NB4 (cell line): ENCODE measurements at regions not wholly inside any gene's neighbourhood (a gene's known extent, or its start where the extent isn't known, plus 50 kb on each side); places are given as distances from the start of the nearest gene placed in this dataset.

ENCODE experiments used
- DNase-seq: peaks from one replicate; pipeline ENCODE4 v3.0.0; 2010; ENCODE audit warnings: low read depth
- H3K4me3 ChIP-seq: one replicate; pipeline ENCODE4 v1.5.1; 2011; ENCODE audit warnings: mild to moderate bottlenecking, low read depth, low read length, moderate library complexity
- MAX ChIP-seq: IDR thresholded peaks from 2 replicates; pipeline ENCODE4 v1.6.1; 2011; ENCODE audit warnings: low read depth, low read length
- MYC ChIP-seq: IDR thresholded peaks from 2 replicates; pipeline ENCODE4 v1.6.1; 2011; ENCODE audit warnings: low read depth, low read length
- POLR2A ChIP-seq: IDR thresholded peaks from 2 replicates; pipeline ENCODE4 v1.6.1; 2011; ENCODE audit warnings: mild to moderate bottlenecking; ENCODE audit not compliant: insufficient read length; ENCODE audit errors: extremely low read depth
- TF ChIP-seq, protein P1 (sequence below): IDR thresholded peaks from one replicate; pipeline ENCODE4 v1.5.1; 2012; ENCODE audit warnings: low read depth, low read length

DNA sequence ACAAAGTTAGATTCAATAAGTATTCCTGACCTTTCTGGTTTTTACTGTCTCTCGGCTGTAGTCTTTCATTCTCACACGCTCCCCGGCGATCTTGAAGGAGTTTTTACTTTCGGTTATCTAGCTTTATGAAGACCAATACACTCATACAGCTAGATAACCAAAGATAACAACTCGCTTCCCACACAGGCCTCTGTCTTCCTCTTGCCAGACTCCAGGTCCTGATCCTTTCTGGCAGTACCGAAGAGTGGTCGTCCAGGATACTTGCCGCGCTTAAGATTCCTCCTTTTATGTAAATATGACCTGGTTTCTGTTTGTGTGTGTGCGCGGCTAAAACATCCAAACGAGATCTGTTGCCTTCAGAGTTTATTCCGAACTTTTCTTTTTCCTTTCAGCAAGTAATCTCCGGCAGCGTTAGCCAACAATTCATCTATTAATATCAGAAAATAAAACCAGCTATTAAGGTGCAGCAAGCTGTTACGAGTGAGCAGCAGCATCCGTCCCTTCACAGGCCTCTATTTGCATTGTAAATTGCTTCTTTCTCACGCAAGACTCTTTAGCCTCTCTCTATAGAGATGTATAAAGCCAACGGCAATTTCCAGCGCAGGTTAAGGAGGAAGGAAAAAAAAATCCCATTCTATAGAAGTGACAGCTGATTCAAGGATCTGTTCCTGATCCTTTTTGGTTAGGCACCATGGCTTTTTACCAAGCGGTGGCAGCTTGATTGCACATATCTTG, 216.1 kb downstream of the MEF2C start:
- DNase-seq = peak; percentile 58
- TF ChIP-seq, protein P1, sequence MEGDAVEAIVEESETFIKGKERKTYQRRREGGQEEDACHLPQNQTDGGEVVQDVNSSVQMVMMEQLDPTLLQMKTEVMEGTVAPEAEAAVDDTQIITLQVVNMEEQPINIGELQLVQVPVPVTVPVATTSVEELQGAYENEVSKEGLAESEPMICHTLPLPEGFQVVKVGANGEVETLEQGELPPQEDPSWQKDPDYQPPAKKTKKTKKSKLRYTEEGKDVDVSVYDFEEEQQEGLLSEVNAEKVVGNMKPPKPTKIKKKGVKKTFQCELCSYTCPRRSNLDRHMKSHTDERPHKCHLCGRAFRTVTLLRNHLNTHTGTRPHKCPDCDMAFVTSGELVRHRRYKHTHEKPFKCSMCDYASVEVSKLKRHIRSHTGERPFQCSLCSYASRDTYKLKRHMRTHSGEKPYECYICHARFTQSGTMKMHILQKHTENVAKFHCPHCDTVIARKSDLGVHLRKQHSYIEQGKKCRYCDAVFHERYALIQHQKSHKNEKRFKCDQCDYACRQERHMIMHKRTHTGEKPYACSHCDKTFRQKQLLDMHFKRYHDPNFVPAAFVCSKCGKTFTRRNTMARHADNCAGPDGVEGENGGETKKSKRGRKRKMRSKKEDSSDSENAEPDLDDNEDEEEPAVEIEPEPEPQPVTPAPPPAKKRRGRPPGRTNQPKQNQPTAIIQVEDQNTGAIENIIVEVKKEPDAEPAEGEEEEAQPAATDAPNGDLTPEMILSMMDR = no peak
- TF ChIP-seq MYC (no peak), MAX (no peak), POLR2A (no peak)
- peak overlapping the region; percentile 72 for H3K4me3 ChIP-seq

- DNase-seq = peak; percentile 56
- peak overlapping the region; percentile 72 for H3K4me3 ChIP-seq
- TF ChIP-seq, protein P1 = no peak
- TF ChIP-seq MAX = peak; percentile 82
Observed at GRCh38 chr5:88665750-88666215, 217.2 kb downstream of the MEF2C start.

DNA sequence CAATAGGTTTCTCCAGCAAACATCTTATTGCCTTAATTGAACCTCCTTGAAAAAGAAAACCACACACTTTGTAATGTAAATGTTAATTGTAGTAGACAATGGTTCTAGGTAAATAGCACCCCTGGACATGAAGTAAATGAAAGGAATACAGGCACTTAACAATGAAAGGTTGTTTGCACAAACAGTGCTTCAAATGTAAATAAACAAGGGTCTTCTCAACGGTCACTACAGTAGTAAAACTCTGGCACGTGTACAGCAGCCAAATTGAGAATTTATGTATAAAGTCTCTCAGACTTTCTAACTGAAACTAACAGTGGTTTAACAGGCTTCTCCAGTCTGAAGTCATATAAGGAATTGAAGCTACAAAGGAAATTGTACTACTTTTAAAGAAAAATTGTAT, 218.3 kb downstream of the MEF2C start:
- TF ChIP-seq POLR2A (no peak), MAX (no peak), MYC (no peak)
- TF ChIP-seq, protein P1 = no peak
- H3K4me3 ChIP-seq = peak overlapping the region; percentile 72
- no peak for DNase-seq

DNA sequence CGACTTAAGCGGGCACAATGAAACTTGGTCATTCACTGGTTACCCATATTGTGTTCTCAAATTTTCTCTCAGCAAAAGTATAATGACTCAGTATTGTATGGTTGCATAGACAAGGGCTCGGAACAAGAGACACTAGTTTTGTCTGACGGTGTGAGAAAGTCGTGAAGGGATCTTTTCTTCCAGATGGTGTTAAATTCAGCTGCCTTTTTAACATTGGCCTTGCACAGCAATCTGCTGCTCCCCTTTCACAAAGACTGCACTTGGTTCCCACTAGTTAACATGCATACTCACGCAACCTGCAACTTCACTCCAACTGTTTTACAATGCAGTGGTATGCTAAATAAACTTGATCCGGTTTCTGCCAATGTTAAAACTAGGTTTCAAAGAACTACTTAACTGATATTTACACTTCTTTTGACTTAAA, 219.2 kb downstream of the MEF2C start:
- H3K4me3 ChIP-seq = peak overlapping the region; percentile 72
- peak; percentile 35 for DNase-seq
- TF ChIP-seq MYC (no peak), MAX (no peak), POLR2A (no peak)
- TF ChIP-seq, protein P1 = no peak

DNA sequence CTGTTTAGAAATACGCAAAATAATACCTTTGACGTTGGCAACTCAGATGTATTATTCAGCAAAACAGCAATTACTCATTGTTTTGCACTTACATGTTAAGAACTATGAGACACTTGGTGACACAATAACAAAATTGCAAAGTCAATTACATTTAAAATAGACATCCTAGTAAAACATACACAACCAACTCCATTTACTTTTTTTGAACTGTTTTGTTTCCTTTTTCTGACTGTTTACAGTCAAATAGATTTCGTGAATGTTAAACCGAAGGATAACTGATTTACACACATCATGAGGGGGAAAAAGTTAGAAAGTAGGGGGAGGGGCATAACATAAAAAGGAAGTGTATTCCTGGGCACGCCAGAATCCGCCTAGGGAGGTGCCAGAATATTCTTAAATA, 220.1 kb downstream of the MEF2C start:
- H3K4me3 ChIP-seq = no peak overlapping the region
- peak; percentile 25 for DNase-seq
- no peak for TF ChIP-seq MAX
- TF ChIP-seq POLR2A = no peak
- TF ChIP-seq MYC = no peak
- TF ChIP-seq, protein P1 = no peak
